ENCODE measurements at regions not wholly inside any gene's neighbourhood (a gene's known extent, or its start where the extent isn't known, plus 50 kb on each side); places are given as distances from the start of the nearest gene placed in this dataset.

DNA sequence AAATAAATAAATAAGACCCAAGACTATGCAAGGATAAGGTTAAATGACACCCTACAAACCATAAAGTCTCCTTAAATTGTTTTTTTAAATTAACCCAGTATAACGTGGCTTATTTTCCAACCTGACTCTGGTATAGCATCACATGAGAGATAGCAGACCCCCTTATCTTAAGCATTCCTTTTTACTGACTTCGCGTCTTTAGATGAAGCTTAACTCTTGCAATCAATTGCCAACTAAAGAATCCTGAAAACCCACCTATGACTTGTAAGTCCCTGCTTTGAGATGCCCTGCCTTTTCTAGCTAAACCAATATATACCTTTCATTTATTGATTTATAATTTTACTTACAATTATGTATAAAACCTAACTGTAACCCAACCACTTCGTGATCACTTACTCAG, 57.1 kb upstream of the RAB12 start:
- Histone ChIP-seq H3K4ac (ENCODE audit: low read depth, low read length) (no peak overlapping the region), H3K27me3 (ENCODE audit: control insufficient read depth, insufficient read depth, low read length) (peaks cover 20% of the 10 kb centered on the region), H3K9me1 (ENCODE audit: insufficient read depth, low read length) (no peaks in the 10 kb centered on the region), H3K4me1 (ENCODE audit: control insufficient read depth, insufficient read depth, low read length) (no peaks in the 10 kb centered on the region), H4K20me1 (ENCODE audit: insufficient read depth, low read length) (no peaks in the 10 kb centered on the region), H2BK120ac (ENCODE audit: low read depth, low read length) (no peak overlapping the region), H3K14ac (replicated peaks; ENCODE audit: low read depth, low read length) (no peak overlapping the region), H3K36me3 (ENCODE audit: control insufficient read depth, insufficient read depth, low read length) (no peaks in the 10 kb centered on the region), H2BK20ac (ENCODE audit: low read depth, low read length) (no peak overlapping the region), H3K9ac (ENCODE audit: low read depth, low read length) (no peak overlapping the region), H2AK5ac (ENCODE audit: low read depth, low read length) (no peak overlapping the region), H3K56ac (ENCODE audit: extremely low read depth, insufficient read depth, low read length) (no peak overlapping the region), H3K9me3 (ENCODE audit: control insufficient read depth, insufficient read depth, low read length) (no peaks in the 10 kb centered on the region), H3K27ac (ENCODE audit: insufficient read depth, low read length) (no peak overlapping the region), H3K18ac (ENCODE audit: low read depth, low read length) (no peak overlapping the region), H2AFZ (replicated peaks; ENCODE audit: low read length, poor library complexity) (no peak overlapping the region), H2AK9ac (replicated peaks; ENCODE audit: low read depth, low read length, poor library complexity) (no peak overlapping the region), H4K5ac (ENCODE audit: low read depth, low read length) (no peak overlapping the region), H2BK5ac (ENCODE audit: low read depth, low read length, poor library complexity, severe bottlenecking) (no peak overlapping the region), H3K79me1 (ENCODE audit: low read depth in 1 of 2, low read length in 2 of 2) (no peaks in the 10 kb centered on the region), H4K91ac (ENCODE audit: insufficient read depth, low read depth, low read length) (no peak overlapping the region), H3K4me3 (ENCODE audit: insufficient read depth, low read depth, low read length) (no peak overlapping the region), H3K23ac (ENCODE audit: low read depth, low read length) (no peak overlapping the region), H4K8ac (ENCODE audit: low read depth in 2 of 2, low read length in 2 of 2) (no peak overlapping the region), H3K4me2 (ENCODE audit: low read depth, low read length) (no peak overlapping the region), H2BK15ac (ENCODE audit: low read depth, low read length) (no peak overlapping the region)
- no peak for ATAC-seq (ENCODE audit: low read depth)
- ChIA-PET POLR2A (ENCODE audit: unreplicated experiment) (no interaction called here), CTCF (no interaction called here)
- WGBS, 2 experiments (ENCODE audit: extremely low coverage in 2 of 2, insufficient read length in 1 of 2): no CpG with 5 or more reads among the region's 4 CpGs
- DNase-seq: no peak
- intact Hi-C loops (cut with micrococcal nuclease): no loop called here
- dilution Hi-C loops (cut with HindIII; ENCODE audit: low sequenced_read_pairs, unreplicated experiment): no loop called here
- no TSS peak for BruUV-seq (replicated peaks)
- in situ Hi-C loops (cut with MboI; ENCODE audit: low sequenced_read_pairs): no loop called here
- TF ChIP-seq RFX5 (IDR thresholded peaks at IDR 0.05; ENCODE audit: low read depth, low read length) (no peak), RAD21 (IDR thresholded peaks at IDR 0.05; ENCODE audit: low read length) (no peak), SMC3 (IDR thresholded peaks at IDR 0.05; ENCODE audit: low read depth, low read length) (no peak), FOS (IDR thresholded peaks at IDR 0.05; ENCODE audit: low read depth, low read length) (no peak)
